ENCODE measurements at regions not wholly inside any gene's neighbourhood (a gene's known extent, or its start where the extent isn't known, plus 50 kb on each side); places are given as distances from the start of the nearest gene placed in this dataset.
"Not testable (repeated sequence)": the region's sequence is repeated elsewhere in the genome, so short reads cannot be mapped to it uniquely, and the experiment has no call there.

- DNase-seq (ENCODE audit: low read depth in 4 of 4, low spot score in 1 of 4) = no peak
Measured at GRCh38 chr2:193315428-193316091, 1120.8 kb upstream of the TMEFF2 start.

- no peak for DNase-seq (ENCODE audit: low read depth in 4 of 4, low spot score in 1 of 4)
Measured at GRCh38 chr2:193303464-193303863, 1108.7 kb upstream of the TMEFF2 start.

- no peak for DNase-seq (ENCODE audit: low read depth in 4 of 4, low spot score in 1 of 4)
Measured at GRCh38 chr2:193294371-193294770, 1099.6 kb upstream of the TMEFF2 start.

GRCh38 chr2:193279361-193279760 is 1084.6 kb upstream of the TMEFF2 start:
- DNase-seq (ENCODE audit: low read depth in 4 of 4, low spot score in 1 of 4) = no peak

GRCh38 chr2:193276988-193277387 is 1082.3 kb upstream of the TMEFF2 start:
- no peak for DNase-seq (ENCODE audit: low read depth in 4 of 4, low spot score in 1 of 4)

GRCh38 chr2:193276560-193276959 is 1081.8 kb upstream of the TMEFF2 start:
- no peak for DNase-seq (ENCODE audit: low read depth in 4 of 4, low spot score in 1 of 4)

GRCh38 chr2:193276069-193276468 is 1081.3 kb upstream of the TMEFF2 start:
- no peak for DNase-seq (ENCODE audit: low read depth in 4 of 4, low spot score in 1 of 4)

- no peak for DNase-seq (ENCODE audit: low read depth in 4 of 4, low spot score in 1 of 4)
Measured at GRCh38 chr2:193272011-193272410, 1077.3 kb upstream of the TMEFF2 start.

- no peak for DNase-seq (ENCODE audit: low read depth in 4 of 4, low spot score in 1 of 4)
Measured at GRCh38 chr2:193270816-193271215, 1076.1 kb upstream of the TMEFF2 start.

GRCh38 chr2:193267496-193268002 is 1072.8 kb upstream of the TMEFF2 start:
- no peak for DNase-seq (ENCODE audit: low read depth in 4 of 4, low spot score in 1 of 4)

GRCh38 chr2:193253014-193253530 is 1058.3 kb upstream of the TMEFF2 start:
- no peak for DNase-seq (ENCODE audit: low read depth in 4 of 4, low spot score in 1 of 4)

- no peak for DNase-seq (ENCODE audit: low read depth in 4 of 4, low spot score in 1 of 4)
Measured at GRCh38 chr2:193251909-193252308, 1057.2 kb upstream of the TMEFF2 start.

GRCh38 chr2:193250389-193250788 is 1055.7 kb upstream of the TMEFF2 start:
- no peak for DNase-seq (ENCODE audit: low read depth in 4 of 4, low spot score in 1 of 4)

- DNase-seq (ENCODE audit: low read depth in 4 of 4, low spot score in 1 of 4) = no peak
Measured at GRCh38 chr2:193240752-193241151, 1046.0 kb upstream of the TMEFF2 start.

- DNase-seq (ENCODE audit: low read depth in 4 of 4, low spot score in 1 of 4) = no peak
Measured at GRCh38 chr2:193231634-193232033, 1036.9 kb upstream of the TMEFF2 start.

GRCh38 chr2:193228276-193228675 is 1033.5 kb upstream of the TMEFF2 start:
- no peak for DNase-seq (ENCODE audit: low read depth in 4 of 4, low spot score in 1 of 4)

- no peak for DNase-seq (ENCODE audit: low read depth in 4 of 4, low spot score in 1 of 4)
Measured at GRCh38 chr2:193222454-193222853, 1027.7 kb upstream of the TMEFF2 start.

GRCh38 chr2:193219413-193219812 is 1024.7 kb upstream of the TMEFF2 start:
- no peak for DNase-seq (ENCODE audit: low read depth in 4 of 4, low spot score in 1 of 4)

GRCh38 chr2:193201583-193201982 is 1006.9 kb upstream of the TMEFF2 start:
- no peak for DNase-seq (ENCODE audit: low read depth in 4 of 4, low spot score in 1 of 4)

- no peak for DNase-seq (ENCODE audit: low read depth in 4 of 4, low spot score in 1 of 4)
Measured at GRCh38 chr2:193199322-193199721, 1004.6 kb upstream of the TMEFF2 start.

- DNase-seq (ENCODE audit: low read depth in 4 of 4, low spot score in 1 of 4) = no peak
Measured at GRCh38 chr2:193187816-193188215, 993.1 kb upstream of the TMEFF2 start.

- DNase-seq (ENCODE audit: low read depth in 4 of 4, low spot score in 1 of 4) = not testable (repeated sequence)
Measured at GRCh38 chr2:193170981-193171380, 976.2 kb upstream of the TMEFF2 start.

GRCh38 chr2:193156480-193156879 is 961.7 kb upstream of the TMEFF2 start:
- DNase-seq (ENCODE audit: low read depth in 4 of 4, low spot score in 1 of 4) = no peak
